Omental fat pad (tissue), 3 donors: ENCODE measurements at regions not wholly inside any gene's neighbourhood (a gene's known extent, or its start where the extent isn't known, plus 50 kb on each side); places are given as distances from the start of the nearest gene placed in this dataset.

ENCODE experiments used
- ATAC-seq: fragments of 150-250 bp; one replicate; pipeline ENCODE4 v1.9.1; 2016; ENCODE audit warnings: mild to moderate bottlenecking, moderate library complexity; ENCODE audit not compliant: low FRiP score
- DNase-seq: peaks from one replicate; pipeline ENCODE4 v3.0.0-alpha.2; 2019; ENCODE audit warnings: low spot score
- CTCF ChIP-seq, 3 donors: fragments of 450-650 bp; IDR thresholded peaks; one replicate each; pipeline ENCODE4 v1.5.1; 2016 to 2017; ENCODE audit warnings: antibody characterized with exemption in 3 of 3, mild to moderate bottlenecking in 3 of 3, moderate library complexity in 2 of 3

DNA sequence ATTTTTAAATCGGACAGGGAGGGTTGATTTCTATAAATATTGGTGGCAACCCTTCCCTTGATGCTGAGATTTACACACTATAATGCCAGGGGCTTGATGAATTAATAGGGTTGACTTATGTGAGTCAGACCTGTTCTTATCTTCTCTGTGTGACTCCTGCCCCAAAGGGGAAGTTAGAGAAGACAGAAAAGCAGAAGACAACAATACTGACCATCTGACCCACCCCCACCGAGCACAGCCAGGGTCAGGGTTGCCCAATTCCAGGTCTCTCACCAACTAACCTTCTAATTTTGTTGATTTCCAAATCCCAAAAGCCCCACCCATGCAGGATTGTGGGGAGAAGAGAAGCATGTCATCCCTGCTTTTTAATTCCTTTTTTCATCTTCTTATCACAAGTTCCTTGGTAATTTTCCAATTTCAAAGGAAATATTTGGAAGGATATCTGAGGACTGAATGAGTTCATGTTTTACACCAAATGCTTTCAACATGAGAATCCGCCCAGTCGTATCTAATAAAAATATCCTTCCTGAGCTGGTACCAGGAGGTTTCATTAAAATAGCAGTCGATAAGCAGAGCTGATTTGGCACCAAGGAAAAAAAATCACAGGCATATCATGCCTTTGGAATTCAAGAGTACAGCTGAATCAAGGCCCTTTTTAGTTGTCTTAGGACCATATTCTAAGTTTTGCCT, 603.4 kb upstream of the CDH11 start:
- DNase-seq (no peak), ATAC-seq (peak; percentile 91)
- no peak for TF ChIP-seq CTCF (IDR thresholded peaks at IDR 0.05)

- no peak for TF ChIP-seq CTCF (IDR thresholded peaks at IDR 0.05)
- ATAC-seq (no peak), DNase-seq (no peak)
These were observed 600.6 kb upstream of the CDH11 start for GRCh38 chr16:65722429-65722828.

GRCh38 chr16:65717846-65718245, 596.0 kb upstream of the CDH11 start:
- DNase-seq, result no peak
- no peak for ATAC-seq
- TF ChIP-seq CTCF (IDR thresholded peaks at IDR 0.05), result no peak

DNA sequence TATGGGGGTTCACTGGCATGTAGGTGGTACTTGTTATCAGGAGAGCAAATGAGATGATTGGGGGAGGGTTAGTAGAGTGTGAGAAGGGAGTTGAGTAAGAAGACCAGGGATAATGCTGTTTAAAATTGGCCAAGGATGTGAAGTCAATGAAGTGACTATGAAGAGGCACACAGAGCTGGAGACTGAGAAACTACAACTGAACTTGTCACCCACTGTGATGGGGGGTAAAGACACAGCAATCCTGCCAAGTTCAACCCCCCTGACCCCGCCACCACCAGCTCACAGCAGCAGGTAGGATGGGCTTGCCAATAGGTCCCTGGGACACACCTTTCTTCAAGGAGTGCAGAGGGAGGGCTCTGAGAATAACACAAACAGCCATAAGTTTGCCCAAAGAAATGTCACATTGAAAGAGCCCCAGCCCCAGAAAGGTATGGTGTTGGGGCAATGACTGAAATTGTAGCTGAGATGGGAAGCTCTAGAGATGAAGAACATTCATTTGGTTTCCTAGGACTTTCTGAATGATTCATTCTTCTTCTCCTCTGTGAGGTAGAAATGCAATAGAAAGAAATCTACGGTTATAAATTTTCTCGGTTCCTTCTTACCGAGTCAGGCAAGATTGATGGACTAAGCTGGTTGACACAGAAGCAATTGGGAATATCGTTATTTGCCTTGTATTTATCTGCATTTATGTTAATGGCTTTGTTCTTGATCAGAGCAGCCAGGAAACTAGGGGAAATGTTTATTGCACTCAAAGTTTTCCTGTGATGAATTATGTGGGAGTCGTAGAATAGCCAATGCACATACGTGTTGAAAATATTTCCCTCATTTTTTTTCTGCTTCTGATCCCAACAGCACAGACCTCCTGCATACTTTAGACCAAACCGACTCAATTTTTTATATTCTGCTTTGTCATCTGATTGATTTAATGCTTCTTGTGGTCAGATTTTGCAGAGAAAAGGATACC, 595.2 kb upstream of the CDH11 start:
- TF ChIP-seq CTCF (IDR thresholded peaks at IDR 0.05), result no peak
- DNase-seq (no peak), ATAC-seq (peak; percentile 54)

GRCh38 chr16:65713181-65713808, 591.4 kb upstream of the CDH11 start:
- DNase-seq (no peak), ATAC-seq (no peak)
- no peak for TF ChIP-seq CTCF (IDR thresholded peaks at IDR 0.05)

- TF ChIP-seq CTCF (IDR thresholded peaks at IDR 0.05), result no peak
- no peak for DNase-seq
These were observed 588.2 kb upstream of the CDH11 start for GRCh38 chr16:65710107-65710506.

More at GRCh38 chr16:65710107-65710506, 588.2 kb upstream of the CDH11 start:
- no peak for ATAC-seq
